SW 1271 (cell line): ENCODE measurements at regions not wholly inside any gene's neighbourhood (a gene's known extent, or its start where the extent isn't known, plus 50 kb on each side); places are given as distances from the start of the nearest gene placed in this dataset.

ENCODE experiments used
- DNase-seq, 2 experiments: peaks; one replicate each; lab custom pipeline; 2025; lab: John Stamatoyannopoulos, UW

GRCh38 chr13:111038887-111039286 is 76.2 kb upstream of the ARHGEF7 start:
- no peak for DNase-seq

GRCh38 chr13:111037927-111038326 is 77.2 kb upstream of the ARHGEF7 start:
- DNase-seq: no peak

- no peak for DNase-seq
Measured at GRCh38 chr13:111036665-111037064, 78.4 kb upstream of the ARHGEF7 start.

- DNase-seq: no peak
Measured at GRCh38 chr13:111035861-111036260, 79.2 kb upstream of the ARHGEF7 start.

- no peak for DNase-seq
Measured at GRCh38 chr13:111034811-111035210, 80.3 kb upstream of the ARHGEF7 start.

- no peak for DNase-seq
Measured at GRCh38 chr13:111033172-111034130, 81.7 kb upstream of the ARHGEF7 start.

- peak in 1 of 2 experiments; percentile 19 for DNase-seq
Measured at GRCh38 chr13:111031531-111031961, 83.6 kb upstream of the ARHGEF7 start.

- DNase-seq: no peak
Measured at GRCh38 chr13:111029957-111030609, 85.0 kb upstream of the ARHGEF7 start.

- DNase-seq: no peak
Measured at GRCh38 chr13:111027458-111028439, 87.4 kb upstream of the ARHGEF7 start.

- no peak for DNase-seq
Measured at GRCh38 chr13:111025310-111025709, 89.8 kb upstream of the ARHGEF7 start.

- no peak for DNase-seq
Measured at GRCh38 chr13:111022886-111023285, 92.2 kb upstream of the ARHGEF7 start.

- no peak for DNase-seq
Measured at GRCh38 chr13:111022241-111022640, 92.9 kb upstream of the ARHGEF7 start.

- no peak for DNase-seq
Measured at GRCh38 chr13:111021270-111021669, 93.8 kb upstream of the ARHGEF7 start.

GRCh38 chr13:111020546-111020945 is 94.6 kb upstream of the ARHGEF7 start:
- no peak for DNase-seq

- DNase-seq: no peak
Measured at GRCh38 chr13:111020021-111020420, 95.1 kb upstream of the ARHGEF7 start.

- DNase-seq: no peak
Measured at GRCh38 chr13:111017755-111018459, 97.2 kb upstream of the ARHGEF7 start.

- DNase-seq: no peak
Measured at GRCh38 chr13:111013196-111013595, 98.3 kb upstream of the ANKRD10 start.

- no peak for DNase-seq
Measured at GRCh38 chr13:111011899-111012298, 97.0 kb upstream of the ANKRD10 start.

GRCh38 chr13:111008351-111008750 is 93.5 kb upstream of the ANKRD10 start:
- no peak for DNase-seq

GRCh38 chr13:111007209-111007608 is 92.3 kb upstream of the ANKRD10 start:
- no peak for DNase-seq

- DNase-seq: no peak
Measured at GRCh38 chr13:111006506-111007031, 91.7 kb upstream of the ANKRD10 start.
